Testis (tissue), 2 donors: ENCODE measurements at regions not wholly inside any gene's neighbourhood (a gene's known extent, or its start where the extent isn't known, plus 50 kb on each side); places are given as distances from the start of the nearest gene placed in this dataset.
"Not testable (repeated sequence)": the region's sequence is repeated elsewhere in the genome, so short reads cannot be mapped to it uniquely, and the experiment has no call there.

Experiments used
- POLR2A ChIP-seq: fragments of 450-650 bp; IDR thresholded peaks from one replicate; pipeline ENCODE4 v1.6.1; 2017; ENCODE audit warnings: antibody characterized with exemption, mild to moderate bottlenecking, moderate library complexity
- TF ChIP-seq, protein P1 (sequence below), 3 experiments: fragments of 450-650 bp in 2 of 3; fragments of 200-600 bp in 1 of 3; sonication (generic) in 1 of 3; IDR thresholded peaks; one replicate each; pipeline ENCODE4 v1.5.1; 2016 to 2019; ENCODE audit warnings: antibody characterized with exemption in 3 of 3, mild to moderate bottlenecking in 2 of 3, moderate library complexity in 1 of 3

DNA sequence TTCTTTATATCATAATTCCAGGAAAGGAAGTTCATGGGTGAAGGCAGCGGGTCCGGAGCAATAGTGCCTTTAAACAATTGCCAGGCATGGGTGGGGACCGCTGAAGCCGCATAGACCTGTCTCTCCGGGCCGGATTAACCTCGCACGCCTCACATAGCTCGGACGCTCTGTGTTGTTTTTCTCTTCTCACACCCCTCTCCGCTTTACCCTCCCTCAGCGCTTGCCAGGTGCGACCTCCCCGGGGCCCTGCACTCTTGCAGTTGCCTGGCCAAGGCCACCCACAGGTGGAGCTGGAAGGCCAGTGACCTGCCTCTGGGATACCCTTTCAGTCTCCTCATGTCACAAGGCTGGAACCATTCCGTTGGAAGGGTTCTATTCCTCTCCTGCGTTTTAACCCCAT is 4021.5 kb upstream of the TPTE start:
- not testable (repeated sequence) for TF ChIP-seq POLR2A
- TF ChIP-seq, protein P1, sequence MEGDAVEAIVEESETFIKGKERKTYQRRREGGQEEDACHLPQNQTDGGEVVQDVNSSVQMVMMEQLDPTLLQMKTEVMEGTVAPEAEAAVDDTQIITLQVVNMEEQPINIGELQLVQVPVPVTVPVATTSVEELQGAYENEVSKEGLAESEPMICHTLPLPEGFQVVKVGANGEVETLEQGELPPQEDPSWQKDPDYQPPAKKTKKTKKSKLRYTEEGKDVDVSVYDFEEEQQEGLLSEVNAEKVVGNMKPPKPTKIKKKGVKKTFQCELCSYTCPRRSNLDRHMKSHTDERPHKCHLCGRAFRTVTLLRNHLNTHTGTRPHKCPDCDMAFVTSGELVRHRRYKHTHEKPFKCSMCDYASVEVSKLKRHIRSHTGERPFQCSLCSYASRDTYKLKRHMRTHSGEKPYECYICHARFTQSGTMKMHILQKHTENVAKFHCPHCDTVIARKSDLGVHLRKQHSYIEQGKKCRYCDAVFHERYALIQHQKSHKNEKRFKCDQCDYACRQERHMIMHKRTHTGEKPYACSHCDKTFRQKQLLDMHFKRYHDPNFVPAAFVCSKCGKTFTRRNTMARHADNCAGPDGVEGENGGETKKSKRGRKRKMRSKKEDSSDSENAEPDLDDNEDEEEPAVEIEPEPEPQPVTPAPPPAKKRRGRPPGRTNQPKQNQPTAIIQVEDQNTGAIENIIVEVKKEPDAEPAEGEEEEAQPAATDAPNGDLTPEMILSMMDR (IDR thresholded peaks at IDR 0.05) = not testable (repeated sequence)
